HepG2 (cell line): ENCODE measurements at regions not wholly inside any gene's neighbourhood (a gene's known extent, or its start where the extent isn't known, plus 50 kb on each side); places are given as distances from the start of the nearest gene placed in this dataset.

Source experiments
- ATAC-seq: fragments of 200-7000 bp; cut with Tn5 transposase; 3 replicates; pipeline ENCODE4 v1.9.1; 2020; ENCODE audit warnings: mild to moderate bottlenecking, moderate library complexity
- BruUV-seq: library from RNA; stranded (reverse); fragments of 400-500 nt; replicated peaks from 2 replicates; lab custom pipeline; 2021; lab: Mats Ljungman, UMichigan
- CTCF ChIA-PET: fragments of 300-600 bp; formaldehyde crosslinking; extraction: SDS; loops from one replicate; lab custom pipeline; 2021; ENCODE audit warnings: low total read pairs, inconsistent platforms, low intra/inter-chr PET ratio; lab: Yijun Ruan, JAX
- POLR2A ChIA-PET: fragments of 350-600 bp; sonication (Branson Sonifier 250); formaldehyde crosslinking; loops from one replicate; lab custom pipeline; 2020; ENCODE audit warnings: antibody characterized with exemption, inconsistent platforms; lab: Yijun Ruan, JAX
- DNase-seq: peaks from one replicate; pipeline ENCODE4 v3.0.0-alpha.2; 2015; ENCODE audit warnings: low spot score
- FAIRE-seq: peaks from 3 replicates; lab custom pipeline; 2011; peaks lifted over from hg19 to GRCh38; lab: Jason Lieb, UNC
- H2AFZ ChIP-seq: one replicate; pipeline ENCODE4 v1.6.1; 2011; ENCODE audit warnings: low read length, inconsistent platforms
- H3K27ac ChIP-seq: fragments of 300-600 bp; 3 replicates; pipeline ENCODE4 v1.8.0; 2011; ENCODE audit warnings: mixed run types, mild to moderate bottlenecking, mixed read lengths, low read length, inconsistent platforms; ENCODE audit not compliant: insufficient read depth; ENCODE audit errors: extremely low read length
- H3K27me3 ChIP-seq, 2 experiments: fragments of 200-600 bp in 1 of 2; 2 replicates in 1 of 2; 3 replicates in 1 of 2; pipeline versions ENCODE4 v1.6.0 to v1.8.0; 2011; ENCODE audit warnings: low read length in 2 of 2, mild to moderate bottlenecking in 2 of 2, moderate library complexity in 2 of 2, inconsistent platforms in 1 of 2; ENCODE audit not compliant: insufficient read depth in 2 of 2, control insufficient read depth in 1 of 2
- H3K36me3 ChIP-seq, 2 experiments: fragments of 200-600 bp in 1 of 2; replicated peaks in 1 of 2; 2 replicates in 1 of 2; 3 replicates in 1 of 2; pipeline versions ENCODE4 v1.5.1 to v1.8.0; 2011; ENCODE audit warnings: low read length in 2 of 2, inconsistent platforms in 1 of 2; ENCODE audit not compliant: insufficient read depth in 2 of 2, control insufficient read depth in 1 of 2
- H3K4me1 ChIP-seq: 2 replicates; pipeline ENCODE4 v1.5.1; 2012; ENCODE audit warnings: low read length, inconsistent platforms; ENCODE audit not compliant: insufficient read depth
- H3K4me2 ChIP-seq: 2 replicates; pipeline ENCODE4 v1.6.0; 2011; ENCODE audit warnings: low read depth, low read length, inconsistent platforms
- H3K4me3 ChIP-seq, 3 experiments: fragments of 200-600 bp in 1 of 3; sonication (generic), shearing (Covaris generic) in 1 of 3; replicated peaks in 1 of 3; 2 replicates each; pipeline ENCODE4 v1.5.1; 2011 to 2016; ENCODE audit warnings: low read length in 3 of 3, inconsistent platforms in 2 of 3, low read depth in 2 of 3, mild to moderate bottlenecking in 2 of 3, control low read depth in 1 of 3, mixed read lengths in 1 of 3; ENCODE audit not compliant: insufficient read depth in 1 of 3
- H3K79me2 ChIP-seq: one replicate; pipeline ENCODE4 v1.6.1; 2011; ENCODE audit warnings: low read length, inconsistent platforms; ENCODE audit not compliant: insufficient read depth
- H3K9ac ChIP-seq: 2 replicates; pipeline ENCODE4 v1.6.0; 2011; ENCODE audit warnings: mild to moderate bottlenecking, low read depth, low read length, inconsistent platforms; ENCODE audit not compliant: insufficient read depth
- H3K9me3 ChIP-seq: 2 replicates; pipeline ENCODE4 v1.5.1; 2012; ENCODE audit warnings: mild to moderate bottlenecking, low read length
- H4K20me1 ChIP-seq: 2 replicates; pipeline ENCODE4 v1.6.0; 2011; ENCODE audit warnings: inconsistent platforms, mild to moderate bottlenecking, low read length, moderate library complexity; ENCODE audit not compliant: insufficient read depth
- BRCA1 ChIP-seq: sonication (generic); formaldehyde crosslinking; IDR thresholded peaks from 2 replicates; pipeline ENCODE4 v1.4.0; 2020; ENCODE audit warnings: missing genetic modification reagents
- NKX3-1 ChIP-seq: sonication (generic); formaldehyde crosslinking; IDR thresholded peaks from 2 replicates; pipeline ENCODE4 v1.5.0; 2020; ENCODE audit warnings: missing genetic modification reagents
- TCF12 ChIP-seq, 2 experiments: fragments of 450-650 bp in 1 of 2; sonication (generic) in 1 of 2; formaldehyde crosslinking in 1 of 2; IDR thresholded peaks; 2 replicates each; pipeline versions ENCODE4 v1.6.1 to v1.8.0; 2017 to 2022; ENCODE audit warnings: antibody characterized with exemption in 1 of 2, mild to moderate bottlenecking in 1 of 2, missing genetic modification reagents in 1 of 2, moderate library complexity in 1 of 2
- TOPORS ChIP-seq: sonication (generic); formaldehyde crosslinking; IDR thresholded peaks from 2 replicates; pipeline ENCODE4 v1.8.0; 2023; ENCODE audit warnings: mild to moderate bottlenecking, missing genetic modification reagents
- TRIM24 ChIP-seq: sonication (generic); formaldehyde crosslinking; IDR thresholded peaks from 2 replicates; pipeline ENCODE4 v1.8.0; 2022; ENCODE audit warnings: mild to moderate bottlenecking, missing genetic modification reagents
- WIZ ChIP-seq: sonication (generic); formaldehyde crosslinking; IDR thresholded peaks from 2 replicates; pipeline ENCODE4 v1.5.1; 2020; ENCODE audit warnings: mild to moderate bottlenecking, missing genetic modification reagents
- ZFYVE20 ChIP-seq: sonication (generic); formaldehyde crosslinking; IDR thresholded peaks from 2 replicates; pipeline ENCODE4 v1.8.0; 2023; ENCODE audit warnings: low read depth, mild to moderate bottlenecking, moderate library complexity, missing genetic modification reagents, borderline replicate concordance
- ZNF713 ChIP-seq: sonication (generic); formaldehyde crosslinking; IDR thresholded peaks from 2 replicates; pipeline ENCODE4 v1.4.0; 2020; ENCODE audit warnings: mild to moderate bottlenecking, missing genetic modification reagents
- WGBS: methylation state at CpG from one replicate; pipeline ENCODE4 v1.1.6; 2017; ENCODE audit warnings: low lambda C conversion rate; 5-methylcytosine and 5-hydroxymethylcytosine counted together
- in situ Hi-C: cut with HindIII; loops from 2 replicates; pipeline ENCODE4 v1.10.0; 2017; ENCODE audit warnings: low pct_unique_long_range_greater_than_20kb; ENCODE audit not compliant: extremely low pct_ligation_motif_present
- intact Hi-C: fragments of 100-400 bp; cut with micrococcal nuclease; formaldehyde crosslinking; loops from one replicate; pipeline ENCODE4 v1.10.0; 2022; ENCODE audit not compliant: unreplicated experiment
- TF ChIP-seq, protein P1 (sequence below): sonication (generic); formaldehyde crosslinking; IDR thresholded peaks from 2 replicates; pipeline ENCODE4 v1.5.1; 2020; ENCODE audit warnings: mild to moderate bottlenecking, missing genetic modification reagents, moderate library complexity
- TF ChIP-seq, protein P2 (sequence below): sonication (generic); formaldehyde crosslinking; IDR thresholded peaks from 2 replicates; pipeline ENCODE4 v1.4.0; 2020; ENCODE audit warnings: missing genetic modification reagents, borderline replicate concordance
- TF ChIP-seq, protein P3 (sequence below), 2 experiments: sonication (generic) in 1 of 2; formaldehyde crosslinking in 1 of 2; IDR thresholded peaks; 2 replicates each; pipeline versions ENCODE4 v1.4.0 to v1.6.1; 2018 to 2020; ENCODE audit warnings: missing genetic modification reagents in 2 of 2, borderline replicate concordance in 1 of 2, low read depth in 1 of 2, mild to moderate bottlenecking in 1 of 2, missing biosample characterization in 1 of 2

DNA sequence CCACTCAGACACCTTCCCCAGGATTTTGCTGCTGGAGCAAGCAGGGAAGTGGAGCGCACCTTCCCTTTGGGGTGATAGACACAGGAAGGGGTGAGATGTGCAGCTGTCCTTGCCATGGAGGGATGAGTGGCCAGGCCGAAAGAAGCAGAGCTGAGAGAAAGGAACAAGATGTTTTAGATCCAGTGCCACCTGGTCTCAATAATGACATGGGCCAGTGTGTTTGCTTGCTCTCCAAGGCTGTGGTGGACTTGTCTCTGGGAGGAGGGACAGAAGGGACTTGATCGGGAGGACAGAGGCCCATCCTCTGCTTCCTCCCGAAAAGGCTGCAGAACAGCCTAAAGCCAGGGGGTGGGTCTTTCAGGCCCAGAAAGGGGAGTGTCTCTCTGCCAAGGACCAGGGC is 61.7 kb upstream of the CCDC167 start:
- 11% methylated on average over 3 of the region's 4 CpGs for WGBS
- DNase-seq (no peak), FAIRE-seq (no peak), ATAC-seq (no peak)
- ChIA-PET POLR2A (no interaction called here), CTCF (no interaction called here)
- Histone ChIP-seq H3K9ac (no peak overlapping the region), H3K27ac (no peak overlapping the region), H2AFZ (no peak overlapping the region), H4K20me1 (no peaks in the 10 kb centered on the region), H3K36me3 (no peaks in the 10 kb centered on the region), H3K4me1 (no peaks in the 10 kb centered on the region), H3K9me3 (no peaks in the 10 kb centered on the region), H3K4me3 (no peak overlapping the region)
- intact Hi-C loops: loop anchor here (10.0 kb wide), 1 partner anchor 187 kb away; no protein-coding TSS in a partner anchor
- TF ChIP-seq, protein P1, sequence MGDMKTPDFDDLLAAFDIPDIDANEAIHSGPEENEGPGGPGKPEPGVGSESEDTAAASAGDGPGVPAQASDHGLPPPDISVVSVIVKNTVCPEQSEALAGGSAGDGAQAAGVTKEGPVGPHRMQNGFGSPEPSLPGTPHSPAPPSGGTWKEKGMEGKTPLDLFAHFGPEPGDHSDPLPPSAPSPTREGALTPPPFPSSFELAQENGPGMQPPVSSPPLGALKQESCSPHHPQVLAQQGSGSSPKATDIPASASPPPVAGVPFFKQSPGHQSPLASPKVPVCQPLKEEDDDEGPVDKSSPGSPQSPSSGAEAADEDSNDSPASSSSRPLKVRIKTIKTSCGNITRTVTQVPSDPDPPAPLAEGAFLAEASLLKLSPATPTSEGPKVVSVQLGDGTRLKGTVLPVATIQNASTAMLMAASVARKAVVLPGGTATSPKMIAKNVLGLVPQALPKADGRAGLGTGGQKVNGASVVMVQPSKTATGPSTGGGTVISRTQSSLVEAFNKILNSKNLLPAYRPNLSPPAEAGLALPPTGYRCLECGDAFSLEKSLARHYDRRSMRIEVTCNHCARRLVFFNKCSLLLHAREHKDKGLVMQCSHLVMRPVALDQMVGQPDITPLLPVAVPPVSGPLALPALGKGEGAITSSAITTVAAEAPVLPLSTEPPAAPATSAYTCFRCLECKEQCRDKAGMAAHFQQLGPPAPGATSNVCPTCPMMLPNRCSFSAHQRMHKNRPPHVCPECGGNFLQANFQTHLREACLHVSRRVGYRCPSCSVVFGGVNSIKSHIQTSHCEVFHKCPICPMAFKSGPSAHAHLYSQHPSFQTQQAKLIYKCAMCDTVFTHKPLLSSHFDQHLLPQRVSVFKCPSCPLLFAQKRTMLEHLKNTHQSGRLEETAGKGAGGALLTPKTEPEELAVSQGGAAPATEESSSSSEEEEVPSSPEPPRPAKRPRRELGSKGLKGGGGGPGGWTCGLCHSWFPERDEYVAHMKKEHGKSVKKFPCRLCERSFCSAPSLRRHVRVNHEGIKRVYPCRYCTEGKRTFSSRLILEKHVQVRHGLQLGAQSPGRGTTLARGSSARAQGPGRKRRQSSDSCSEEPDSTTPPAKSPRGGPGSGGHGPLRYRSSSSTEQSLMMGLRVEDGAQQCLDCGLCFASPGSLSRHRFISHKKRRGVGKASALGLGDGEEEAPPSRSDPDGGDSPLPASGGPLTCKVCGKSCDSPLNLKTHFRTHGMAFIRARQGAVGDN: no peak
- no peak for TF ChIP-seq TCF12 (IDR thresholded peaks at IDR 0.05)
- TF ChIP-seq TCF12 (CRISPR knock-in tag; IDR thresholded peaks at IDR 0.05): no peak
- TF ChIP-seq TOPORS (CRISPR knock-in tag): no peak
- TF ChIP-seq ZNF713 (CRISPR knock-in tag): no peak
- TF ChIP-seq, protein P2, sequence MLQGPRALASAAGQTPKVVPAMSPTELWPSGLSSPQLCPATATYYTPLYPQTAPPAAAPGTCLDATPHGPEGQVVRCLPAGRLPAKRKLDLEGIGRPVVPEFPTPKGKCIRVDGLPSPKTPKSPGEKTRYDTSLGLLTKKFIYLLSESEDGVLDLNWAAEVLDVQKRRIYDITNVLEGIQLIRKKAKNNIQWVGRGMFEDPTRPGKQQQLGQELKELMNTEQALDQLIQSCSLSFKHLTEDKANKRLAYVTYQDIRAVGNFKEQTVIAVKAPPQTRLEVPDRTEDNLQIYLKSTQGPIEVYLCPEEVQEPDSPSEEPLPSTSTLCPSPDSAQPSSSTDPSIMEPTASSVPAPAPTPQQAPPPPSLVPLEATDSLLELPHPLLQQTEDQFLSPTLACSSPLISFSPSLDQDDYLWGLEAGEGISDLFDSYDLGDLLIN (CRISPR knock-in tag): no peak
- TF ChIP-seq ZFYVE20: no peak
- no peak for TF ChIP-seq WIZ (CRISPR knock-in tag)
- TF ChIP-seq BRCA1 (CRISPR knock-in tag): no peak
- no peak for TF ChIP-seq NKX3-1 (CRISPR knock-in tag)
- TF ChIP-seq, protein P3, sequence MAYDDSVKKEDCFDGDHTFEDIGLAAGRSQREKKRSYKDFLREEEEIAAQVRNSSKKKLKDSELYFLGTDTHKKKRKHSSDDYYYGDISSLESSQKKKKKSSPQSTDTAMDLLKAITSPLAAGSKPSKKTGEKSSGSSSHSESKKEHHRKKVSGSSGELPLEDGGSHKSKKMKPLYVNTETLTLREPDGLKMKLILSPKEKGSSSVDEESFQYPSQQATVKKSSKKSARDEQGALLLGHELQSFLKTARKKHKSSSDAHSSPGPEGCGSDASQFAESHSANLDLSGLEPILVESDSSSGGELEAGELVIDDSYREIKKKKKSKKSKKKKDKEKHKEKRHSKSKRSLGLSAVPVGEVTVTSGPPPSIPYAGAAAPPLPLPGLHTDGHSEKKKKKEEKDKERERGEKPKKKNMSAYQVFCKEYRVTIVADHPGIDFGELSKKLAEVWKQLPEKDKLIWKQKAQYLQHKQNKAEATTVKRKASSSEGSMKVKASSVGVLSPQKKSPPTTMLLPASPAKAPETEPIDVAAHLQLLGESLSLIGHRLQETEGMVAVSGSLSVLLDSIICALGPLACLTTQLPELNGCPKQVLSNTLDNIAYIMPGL (CRISPR knock-in tag; IDR thresholded peaks at IDR 0.05; ENCODE audit: borderline replicate concordance in 1 of 2, low read depth in 1 of 2): no peak
- no peak for TF ChIP-seq TRIM24
- TF ChIP-seq, all 625 proteins: peak for 0
- H3K27me3 ChIP-seq: peaks cover 24 to 87% of the 10 kb centered on the region in 2 experiments
- no peak overlapping the region for H3K4me2 ChIP-seq
- no peaks in the 10 kb centered on the region for H3K79me2 ChIP-seq
- no TSS peak for BruUV-seq
- in situ Hi-C loops: no loop called here
